ENCODE measurements at regions not wholly inside any gene's neighbourhood (a gene's known extent, or its start where the extent isn't known, plus 50 kb on each side); places are given as distances from the start of the nearest gene placed in this dataset.

DNA sequence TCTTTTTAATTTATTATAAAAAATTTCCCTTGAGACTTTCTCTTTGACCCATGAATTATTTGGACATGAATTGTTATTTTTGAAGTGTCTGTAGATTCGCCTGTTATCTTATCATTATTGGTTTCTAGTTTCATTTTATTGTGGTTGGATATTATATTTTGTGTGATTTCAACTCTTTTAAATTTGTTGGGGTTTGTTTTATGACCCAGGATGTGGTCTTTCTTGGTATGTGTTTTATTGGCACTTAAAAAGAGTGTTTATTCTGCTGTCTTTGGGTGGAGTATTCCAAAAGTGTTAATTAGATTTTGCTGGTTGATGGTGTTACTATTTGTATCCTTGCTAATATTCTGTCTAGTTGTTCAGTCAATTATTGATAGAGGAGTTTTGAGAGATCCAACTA is 50.5 kb upstream of the GPR141 start:
- DNase-seq (ENCODE audit: low read depth, low spot score) = no peak
- Mint-ChIP-seq H3K4me1 (no peaks in the 10 kb centered on the region), H3K4me3 (no peak overlapping the region), H3K27ac (ENCODE audit: unreplicated experiment) (no peak overlapping the region), H3K9me3 (peaks cover 29% of the 10 kb centered on the region), H3K36me3 (ENCODE audit: low read depth) (peaks cover 2% of the 10 kb centered on the region), H3K27me3 (ENCODE audit: low read depth) (peaks cover 2% of the 10 kb centered on the region)
- TF ChIP-seq, protein P1, sequence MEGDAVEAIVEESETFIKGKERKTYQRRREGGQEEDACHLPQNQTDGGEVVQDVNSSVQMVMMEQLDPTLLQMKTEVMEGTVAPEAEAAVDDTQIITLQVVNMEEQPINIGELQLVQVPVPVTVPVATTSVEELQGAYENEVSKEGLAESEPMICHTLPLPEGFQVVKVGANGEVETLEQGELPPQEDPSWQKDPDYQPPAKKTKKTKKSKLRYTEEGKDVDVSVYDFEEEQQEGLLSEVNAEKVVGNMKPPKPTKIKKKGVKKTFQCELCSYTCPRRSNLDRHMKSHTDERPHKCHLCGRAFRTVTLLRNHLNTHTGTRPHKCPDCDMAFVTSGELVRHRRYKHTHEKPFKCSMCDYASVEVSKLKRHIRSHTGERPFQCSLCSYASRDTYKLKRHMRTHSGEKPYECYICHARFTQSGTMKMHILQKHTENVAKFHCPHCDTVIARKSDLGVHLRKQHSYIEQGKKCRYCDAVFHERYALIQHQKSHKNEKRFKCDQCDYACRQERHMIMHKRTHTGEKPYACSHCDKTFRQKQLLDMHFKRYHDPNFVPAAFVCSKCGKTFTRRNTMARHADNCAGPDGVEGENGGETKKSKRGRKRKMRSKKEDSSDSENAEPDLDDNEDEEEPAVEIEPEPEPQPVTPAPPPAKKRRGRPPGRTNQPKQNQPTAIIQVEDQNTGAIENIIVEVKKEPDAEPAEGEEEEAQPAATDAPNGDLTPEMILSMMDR (conservative IDR thresholded peaks at IDR 0.05) = no peak

Measured in neural crest cell (in vitro differentiated cells).